Endothelial cell of umbilical vein (primary cell): ENCODE measurements at regions not wholly inside any gene's neighbourhood (a gene's known extent, or its start where the extent isn't known, plus 50 kb on each side); places are given as distances from the start of the nearest gene placed in this dataset.

Source experiments
- CTCF ChIP-seq, 2 donors: IDR thresholded peaks; 1 replicate in 1 of 2; 2 replicates in 1 of 2; pipeline ENCODE4 v1.5.1; 2011; ENCODE audit warnings: low read length in 2 of 2, mild to moderate bottlenecking in 2 of 2, moderate library complexity in 2 of 2, control low read depth in 1 of 2, inconsistent platforms in 1 of 2, low read depth in 1 of 2; ENCODE audit not compliant: insufficient read depth in 1 of 2; ENCODE audit errors: extremely low read depth in 1 of 2
- JUN ChIP-seq: IDR thresholded peaks from 2 replicates; pipeline ENCODE4 v1.6.1; 2011; ENCODE audit warnings: borderline replicate concordance, low read depth; ENCODE audit not compliant: insufficient read length, insufficient read depth
- MAX ChIP-seq: IDR thresholded peaks from 2 replicates; pipeline ENCODE4 v1.6.1; 2011; ENCODE audit not compliant: insufficient read depth, insufficient read length
- POLR2A ChIP-seq: IDR thresholded peaks from 2 replicates; pipeline ENCODE4 v1.6.1; 2012; ENCODE audit warnings: low read depth, mild to moderate bottlenecking, control low read depth, low read length
- POLR2AphosphoS5 ChIP-seq: IDR thresholded peaks from 2 replicates; pipeline ENCODE4 v1.6.1; 2012; ENCODE audit warnings: low read depth, mild to moderate bottlenecking, control low read depth, low read length, moderate library complexity; ENCODE audit not compliant: insufficient read depth

GRCh38 chr1:242623119-242623518 is 98.6 kb upstream of the PLD5 start:
- TF ChIP-seq CTCF (IDR thresholded peaks at IDR 0.05; ENCODE audit: extremely low read depth in 1 of 2, insufficient read depth in 1 of 2, low read depth in 1 of 2, low read length in 2 of 2) (no peak), JUN (no peak), POLR2A (no peak), MAX (no peak), POLR2AphosphoS5 (no peak)
